Right atrium auricular region (tissue), 2 donors: ENCODE measurements at regions not wholly inside any gene's neighbourhood (a gene's known extent, or its start where the extent isn't known, plus 50 kb on each side); places are given as distances from the start of the nearest gene placed in this dataset.

Experiments
- DNase-seq: peaks from one replicate; pipeline ENCODE4 v3.0.0-alpha.2; 2019; ENCODE audit warnings: low spot score
- H3K27ac ChIP-seq, 2 donors: fragments of 200-600 bp; sonication (generic); 1 replicate in 1 of 2; 2 replicates in 1 of 2; pipeline ENCODE4 v1.5.1; 2016 to 2019
- H3K27me3 ChIP-seq, 2 donors: fragments of 200-600 bp; sonication (generic); one replicate each; pipeline versions ENCODE4 v1.5.1 to v1.6.0; 2017 to 2019
- H3K36me3 ChIP-seq: fragments of 200-600 bp; sonication (generic); one replicate; pipeline ENCODE4 v1.5.1; 2016
- H3K4me1 ChIP-seq, 2 donors: fragments of 200-600 bp; sonication (generic); one replicate each; pipeline versions ENCODE4 v1.5.1 to v1.6.0; 2017 to 2019
- H3K4me3 ChIP-seq, 2 donors: fragments of 200-600 bp; sonication (generic); 1 replicate in 1 of 2; 2 replicates in 1 of 2; pipeline ENCODE4 v1.5.1; 2017 to 2019; ENCODE audit warnings: mild to moderate bottlenecking in 1 of 2, moderate library complexity in 1 of 2
- H3K9me3 ChIP-seq, 2 donors: fragments of 200-600 bp; sonication (generic); one replicate each; pipeline ENCODE4 v1.5.1; 2019
- TF ChIP-seq, protein P1 (sequence below), 2 donors: fragments of 200-600 bp; sonication (generic); IDR thresholded peaks; one replicate each; pipeline ENCODE4 v1.5.1; 2019; ENCODE audit warnings: antibody characterized with exemption in 2 of 2

DNA sequence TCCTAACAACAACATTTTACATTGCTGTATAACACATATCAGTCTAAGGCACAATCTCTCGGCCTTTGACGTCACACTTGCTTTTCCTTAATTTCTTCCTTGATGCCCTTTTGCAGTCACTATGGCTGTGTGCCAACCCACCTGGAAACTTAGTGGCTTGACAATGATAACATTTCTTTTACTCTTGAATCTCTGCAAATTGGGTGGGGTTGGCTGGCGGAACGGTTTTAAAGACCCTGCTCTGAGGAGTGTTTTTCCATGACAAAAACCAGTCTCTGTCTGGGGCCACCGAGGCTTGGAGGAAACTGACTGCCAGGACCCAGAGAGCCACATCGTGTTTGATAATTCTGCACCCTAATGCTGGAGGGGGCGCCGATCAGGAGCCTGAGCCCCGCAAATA, 115.6 kb downstream of the KLF13 start:
- DNase-seq: no peak
- Histone ChIP-seq H3K4me3 (no peak overlapping the region), H3K4me1 (peaks cover 0 to 23% of the 10 kb centered on the region in 2 donors), H3K36me3 (no peaks in the 10 kb centered on the region), H3K27ac (peak overlapping the region; percentile 76 to 85), H3K27me3 (no peaks in the 10 kb centered on the region), H3K9me3 (no peaks in the 10 kb centered on the region)
- TF ChIP-seq, protein P1, sequence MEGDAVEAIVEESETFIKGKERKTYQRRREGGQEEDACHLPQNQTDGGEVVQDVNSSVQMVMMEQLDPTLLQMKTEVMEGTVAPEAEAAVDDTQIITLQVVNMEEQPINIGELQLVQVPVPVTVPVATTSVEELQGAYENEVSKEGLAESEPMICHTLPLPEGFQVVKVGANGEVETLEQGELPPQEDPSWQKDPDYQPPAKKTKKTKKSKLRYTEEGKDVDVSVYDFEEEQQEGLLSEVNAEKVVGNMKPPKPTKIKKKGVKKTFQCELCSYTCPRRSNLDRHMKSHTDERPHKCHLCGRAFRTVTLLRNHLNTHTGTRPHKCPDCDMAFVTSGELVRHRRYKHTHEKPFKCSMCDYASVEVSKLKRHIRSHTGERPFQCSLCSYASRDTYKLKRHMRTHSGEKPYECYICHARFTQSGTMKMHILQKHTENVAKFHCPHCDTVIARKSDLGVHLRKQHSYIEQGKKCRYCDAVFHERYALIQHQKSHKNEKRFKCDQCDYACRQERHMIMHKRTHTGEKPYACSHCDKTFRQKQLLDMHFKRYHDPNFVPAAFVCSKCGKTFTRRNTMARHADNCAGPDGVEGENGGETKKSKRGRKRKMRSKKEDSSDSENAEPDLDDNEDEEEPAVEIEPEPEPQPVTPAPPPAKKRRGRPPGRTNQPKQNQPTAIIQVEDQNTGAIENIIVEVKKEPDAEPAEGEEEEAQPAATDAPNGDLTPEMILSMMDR (IDR thresholded peaks at IDR 0.05): no peak

DNA sequence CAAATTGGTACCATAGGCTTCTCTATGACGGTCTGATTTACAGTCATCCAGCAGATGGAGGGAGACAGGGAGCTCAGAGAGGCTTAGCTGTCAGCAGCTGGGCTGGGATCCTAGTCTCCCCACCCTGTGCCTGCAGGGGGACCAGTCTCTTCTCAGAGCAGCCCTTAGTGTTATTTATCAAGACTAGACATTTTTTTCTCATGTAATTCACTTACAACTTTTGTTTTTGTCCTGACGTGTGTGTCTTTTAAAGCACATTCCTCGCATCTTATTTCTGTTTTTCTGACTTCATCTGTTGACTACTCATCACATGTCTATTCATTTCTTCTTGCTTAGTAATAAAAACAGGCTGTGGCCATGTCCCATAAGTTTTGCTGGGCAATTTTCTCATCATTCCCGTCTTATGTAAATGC, 116.1 kb downstream of the KLF13 start:
- TF ChIP-seq, protein P1 (IDR thresholded peaks at IDR 0.05): peak in 1 of 2 donors; percentile 31
- no peak overlapping the region for H3K4me3 ChIP-seq
- H3K27ac ChIP-seq: peak overlapping the region; percentile 76 to 85
- DNase-seq: no peak
- H3K27me3 ChIP-seq: no peaks in the 10 kb centered on the region
- H3K4me1 ChIP-seq: peaks cover 0 to 23% of the 10 kb centered on the region in 2 donors
- H3K36me3 ChIP-seq: no peaks in the 10 kb centered on the region
- no peaks in the 10 kb centered on the region for H3K9me3 ChIP-seq

- DNase-seq: no peak
- H3K9me3 ChIP-seq: no peaks in the 10 kb centered on the region
- H3K36me3 ChIP-seq: no peaks in the 10 kb centered on the region
- H3K27ac ChIP-seq: no peak overlapping the region
- TF ChIP-seq, protein P1 (IDR thresholded peaks at IDR 0.05): no peak
- no peak overlapping the region for H3K4me3 ChIP-seq
- H3K27me3 ChIP-seq: no peaks in the 10 kb centered on the region
- peaks cover 0 to 23% of the 10 kb centered on the region in 2 donors for H3K4me1 ChIP-seq
Measured at GRCh38 chr15:31444844-31445243, 118.2 kb downstream of the KLF13 start.

DNA sequence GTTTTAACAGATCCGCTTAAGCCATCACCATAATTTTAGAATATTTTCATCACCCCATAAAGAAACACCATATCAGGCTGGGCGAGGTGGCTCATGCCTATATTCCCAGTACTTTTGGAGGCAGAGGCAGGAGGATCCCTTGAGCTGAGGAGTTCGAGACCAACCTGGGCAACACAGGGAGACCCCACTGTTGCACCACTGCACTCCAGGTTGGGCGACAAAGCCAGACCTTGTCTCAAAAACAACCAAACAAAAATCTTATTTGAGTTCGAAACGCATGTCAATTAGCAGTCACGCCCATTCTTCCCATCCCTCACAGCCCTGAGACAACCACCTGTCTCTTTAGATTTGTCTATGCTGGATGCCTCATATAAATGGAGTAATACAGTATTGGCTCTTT, 119.9 kb downstream of the KLF13 start:
- Histone ChIP-seq H3K36me3 (no peaks in the 10 kb centered on the region), H3K4me3 (no peak overlapping the region), H3K4me1 (peaks cover 0 to 7% of the 10 kb centered on the region in 2 donors), H3K27me3 (no peaks in the 10 kb centered on the region), H3K27ac (no peak overlapping the region), H3K9me3 (peaks cover 0 to 4% of the 10 kb centered on the region in 2 donors)
- DNase-seq: peak; percentile 30
- TF ChIP-seq, protein P1 (IDR thresholded peaks at IDR 0.05): no peak

DNA sequence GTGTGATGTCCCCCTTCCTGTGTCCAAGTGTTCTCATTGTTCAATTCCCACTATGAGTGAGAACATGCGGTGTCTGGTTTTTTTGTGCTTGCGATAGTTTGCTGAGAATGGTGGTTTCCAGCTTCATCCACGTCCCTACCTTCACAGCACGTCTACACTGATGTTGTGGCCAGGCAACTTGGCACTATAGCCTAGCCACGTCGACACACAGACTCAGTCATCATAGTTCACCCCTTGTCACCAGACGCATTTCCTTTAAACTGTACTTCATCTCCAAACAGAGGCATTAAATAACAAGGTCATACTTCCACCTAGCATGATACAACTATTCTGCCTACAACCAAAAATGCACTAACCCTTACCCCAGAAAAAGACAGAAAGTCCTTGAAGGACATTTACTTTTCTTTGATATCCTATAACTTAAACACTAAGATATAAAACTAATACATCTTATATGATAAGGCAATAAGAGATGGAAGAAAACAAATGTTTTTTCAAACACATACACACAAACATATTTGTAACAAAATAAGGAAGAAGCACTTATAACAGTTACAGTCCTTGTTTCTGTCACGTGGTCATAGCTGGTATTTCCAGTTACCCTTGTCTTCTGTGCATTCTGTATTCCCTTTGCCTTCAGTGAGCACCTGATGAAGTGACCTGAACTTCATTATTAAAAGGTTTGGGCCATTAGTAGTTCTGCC, 121.4 kb downstream of the KLF13 start:
- no peak for DNase-seq
- TF ChIP-seq, protein P1 (IDR thresholded peaks at IDR 0.05): no peak

GRCh38 chr15:31448635-31448979, 122.0 kb downstream of the KLF13 start:
- no peak overlapping the region for H3K27ac ChIP-seq

More for the DNA sequence above, 121.4 kb downstream of the KLF13 start:
- Histone ChIP-seq H3K27ac (no peak overlapping the region), H3K9me3 (peaks cover 0 to 4% of the 10 kb centered on the region in 2 donors), H3K4me1 (no peaks in the 10 kb centered on the region), H3K4me3 (no peak overlapping the region), H3K27me3 (no peaks in the 10 kb centered on the region), H3K36me3 (no peaks in the 10 kb centered on the region)

More at GRCh38 chr15:31448635-31448979, 122.0 kb downstream of the KLF13 start:
- Histone ChIP-seq H3K4me3 (no peak overlapping the region), H3K9me3 (peaks cover 0 to 4% of the 10 kb centered on the region in 2 donors), H3K4me1 (no peaks in the 10 kb centered on the region), H3K36me3 (no peaks in the 10 kb centered on the region), H3K27me3 (no peaks in the 10 kb centered on the region)
- TF ChIP-seq, protein P1 (IDR thresholded peaks at IDR 0.05): no peak
- peak; percentile 46 for DNase-seq
